AG09319 (cell line): ENCODE measurements at regions not wholly inside any gene's neighbourhood (a gene's known extent, or its start where the extent isn't known, plus 50 kb on each side); places are given as distances from the start of the nearest gene placed in this dataset.

Experiments used
- DNase-seq: peaks from one replicate; pipeline ENCODE4 v3.0.0-alpha.2; 2010; ENCODE audit warnings: low read depth; ENCODE audit errors: extremely low read depth
- TF ChIP-seq, protein P1 (sequence below): IDR thresholded peaks from 2 replicates; pipeline ENCODE4 v1.5.1; 2011; ENCODE audit warnings: low read depth, mild to moderate bottlenecking, inconsistent platforms, low read length, moderate library complexity

DNA sequence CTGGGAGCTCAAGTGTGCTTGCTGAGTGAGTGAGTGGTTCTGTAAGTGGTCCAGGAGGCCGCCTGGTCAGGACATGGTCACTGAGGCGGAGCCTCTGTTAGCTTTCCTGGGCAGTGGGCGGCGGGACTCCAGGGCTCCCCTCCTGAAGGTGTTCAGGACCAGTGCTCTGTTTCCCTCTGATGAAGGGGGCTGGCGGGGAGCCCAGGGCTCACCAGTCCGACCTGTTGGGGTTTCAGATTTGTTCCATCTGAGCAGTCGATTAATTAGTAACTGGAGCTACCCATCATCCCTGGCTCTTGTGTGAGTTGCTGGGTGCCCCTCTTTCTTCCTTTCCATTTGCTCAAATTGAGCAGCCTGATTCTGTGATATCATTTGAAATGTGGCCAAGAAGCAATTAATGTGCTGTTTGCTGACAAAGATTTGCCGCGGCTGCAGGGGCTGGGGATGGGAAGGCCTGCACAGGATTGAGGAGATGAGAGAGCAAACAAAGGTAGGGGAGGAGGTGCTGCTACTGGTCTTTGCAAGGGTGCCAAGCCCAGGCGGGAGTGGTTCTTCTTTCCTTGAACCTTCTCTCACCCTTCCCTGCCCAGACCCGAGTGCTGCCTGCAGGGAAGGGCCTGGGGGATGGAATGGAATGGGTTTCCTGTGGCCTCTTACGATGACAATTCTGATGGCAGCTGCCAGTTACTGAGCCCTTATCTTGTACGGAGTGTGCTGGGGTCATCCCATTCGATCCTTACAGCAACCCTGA lies 92.8 kb upstream of the PITX1 start:
- TF ChIP-seq, protein P1, sequence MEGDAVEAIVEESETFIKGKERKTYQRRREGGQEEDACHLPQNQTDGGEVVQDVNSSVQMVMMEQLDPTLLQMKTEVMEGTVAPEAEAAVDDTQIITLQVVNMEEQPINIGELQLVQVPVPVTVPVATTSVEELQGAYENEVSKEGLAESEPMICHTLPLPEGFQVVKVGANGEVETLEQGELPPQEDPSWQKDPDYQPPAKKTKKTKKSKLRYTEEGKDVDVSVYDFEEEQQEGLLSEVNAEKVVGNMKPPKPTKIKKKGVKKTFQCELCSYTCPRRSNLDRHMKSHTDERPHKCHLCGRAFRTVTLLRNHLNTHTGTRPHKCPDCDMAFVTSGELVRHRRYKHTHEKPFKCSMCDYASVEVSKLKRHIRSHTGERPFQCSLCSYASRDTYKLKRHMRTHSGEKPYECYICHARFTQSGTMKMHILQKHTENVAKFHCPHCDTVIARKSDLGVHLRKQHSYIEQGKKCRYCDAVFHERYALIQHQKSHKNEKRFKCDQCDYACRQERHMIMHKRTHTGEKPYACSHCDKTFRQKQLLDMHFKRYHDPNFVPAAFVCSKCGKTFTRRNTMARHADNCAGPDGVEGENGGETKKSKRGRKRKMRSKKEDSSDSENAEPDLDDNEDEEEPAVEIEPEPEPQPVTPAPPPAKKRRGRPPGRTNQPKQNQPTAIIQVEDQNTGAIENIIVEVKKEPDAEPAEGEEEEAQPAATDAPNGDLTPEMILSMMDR, result no peak

DNA sequence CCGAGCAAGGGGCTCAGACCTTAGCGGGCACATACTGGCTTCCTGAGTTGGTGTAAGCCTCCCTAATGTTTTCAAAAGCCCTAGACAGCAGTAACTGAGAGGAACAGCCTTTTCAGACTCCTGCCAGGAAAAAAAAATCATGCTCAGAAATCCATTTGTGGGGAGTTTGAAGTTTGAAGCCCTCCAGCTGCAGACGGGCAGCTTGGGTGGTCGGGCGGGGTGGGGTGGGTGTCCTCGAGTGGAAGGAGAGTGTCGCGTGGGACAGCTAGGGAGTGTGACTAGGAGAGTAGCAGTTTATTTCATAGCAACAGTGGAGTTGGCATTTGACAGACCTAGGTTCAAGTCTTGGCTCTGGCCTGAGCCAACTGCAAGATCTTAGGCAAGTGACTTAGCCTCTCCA lies 90.7 kb upstream of the PITX1 start:
- TF ChIP-seq, protein P1, result no peak
- DNase-seq, result no peak

More for the DNA sequence above, 92.8 kb upstream of the PITX1 start:
- no peak for DNase-seq

GRCh38 chr5:135124128-135124527 lies 90.1 kb upstream of the PITX1 start:
- TF ChIP-seq, protein P1, result no peak

DNA sequence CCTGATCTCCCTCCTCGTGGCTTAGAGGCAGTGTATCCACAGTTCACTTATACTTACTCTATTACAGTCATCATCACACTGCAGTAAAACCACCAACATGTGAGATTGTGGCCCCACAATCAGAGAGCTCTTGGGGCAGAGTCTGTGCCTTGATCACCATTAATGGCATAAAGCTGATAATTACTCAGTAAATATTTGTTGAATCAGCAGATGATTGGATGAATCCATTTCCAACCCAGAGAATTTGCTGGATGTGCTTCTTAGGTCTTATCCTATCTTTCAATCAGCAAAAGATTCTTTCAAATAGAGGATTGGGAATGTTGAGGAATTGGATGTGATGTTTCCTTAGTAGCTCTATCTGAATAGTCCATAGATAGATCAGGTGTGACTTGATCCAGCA lies 88.8 kb upstream of the PITX1 start:
- no peak for DNase-seq
- TF ChIP-seq, protein P1, result no peak

More at GRCh38 chr5:135124128-135124527, 90.1 kb upstream of the PITX1 start:
- DNase-seq, result no peak

DNA sequence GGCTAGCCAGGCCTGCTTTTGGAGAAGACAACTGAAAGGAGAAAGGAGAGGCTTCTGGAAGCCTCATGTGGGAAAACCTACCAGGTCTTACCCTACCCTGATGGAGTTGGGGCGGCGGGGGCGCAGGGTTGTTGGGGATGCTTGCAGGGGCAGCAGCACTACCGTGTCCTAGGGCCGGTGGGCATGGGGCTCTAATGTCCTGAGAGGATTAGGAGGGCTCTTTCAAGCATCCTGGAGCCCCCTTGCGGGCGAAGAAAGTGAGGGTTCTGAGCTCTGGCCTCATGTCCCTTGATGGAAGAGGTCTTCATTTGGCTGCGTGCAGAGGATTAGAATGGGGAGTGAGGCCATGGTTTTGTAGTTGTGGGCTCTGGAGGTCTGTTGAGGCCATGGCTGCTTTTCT lies 86.9 kb upstream of the PITX1 start:
- TF ChIP-seq, protein P1, result no peak
- no peak for DNase-seq

DNA sequence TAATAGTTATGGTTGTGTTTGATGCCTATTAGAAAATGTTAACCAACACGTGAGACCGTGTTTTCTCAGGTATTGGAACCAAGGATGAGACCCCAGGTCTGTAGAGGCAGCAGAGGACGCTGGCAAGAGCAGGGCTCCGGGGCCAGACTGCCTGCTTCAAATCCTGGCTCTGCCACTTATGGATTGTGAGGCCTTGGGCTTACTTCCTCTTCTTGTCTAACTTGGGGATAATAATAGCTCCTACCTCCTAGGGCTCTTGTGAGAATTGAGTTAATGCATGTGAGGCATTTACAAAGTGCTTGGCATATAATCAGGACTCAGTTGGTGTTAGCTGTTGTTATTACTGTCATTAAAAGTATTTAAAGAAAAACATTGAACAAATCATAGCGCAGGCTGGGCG lies 85.5 kb upstream of the PITX1 start:
- no peak for DNase-seq
- TF ChIP-seq, protein P1, result no peak

GRCh38 chr5:135117590-135117989 lies 83.6 kb upstream of the PITX1 start:
- TF ChIP-seq, protein P1, result no peak
- DNase-seq, result no peak
